H1 (cell line): ENCODE measurements at regions not wholly inside any gene's neighbourhood (a gene's known extent, or its start where the extent isn't known, plus 50 kb on each side); places are given as distances from the start of the nearest gene placed in this dataset.

ENCODE experiments used
- CTCF ChIA-PET: fragments of 300-600 bp; sonication (Branson Sonifier 250); formaldehyde crosslinking; loops from one replicate; lab custom pipeline; 2021; ENCODE audit not compliant: partially characterized antibody; lab: Charles Lee
- POLR2A ChIA-PET: fragments of 300-600 bp; sonication (Branson Sonifier 250); formaldehyde crosslinking; loops from one replicate; lab custom pipeline; 2021; ENCODE audit warnings: inconsistent platforms; ENCODE audit not compliant: partially characterized antibody; lab: Charles Lee
- DNase-seq, 2 experiments: peaks; one replicate each; pipeline versions ENCODE4 v3.0.0 to v3.0.0-alpha.2; 2010 to 2022; ENCODE audit warnings: low spot score in 2 of 2, low read depth in 1 of 2, mixed read lengths in 1 of 2
- FAIRE-seq: peaks from 2 replicates; lab custom pipeline; 2011; peaks lifted over from hg19 to GRCh38; lab: Jason Lieb, UNC
- H2AFZ ChIP-seq: 2 replicates; pipeline ENCODE4 v1.8.1; 2012; ENCODE audit warnings: low read length, inconsistent platforms
- H2AK5ac ChIP-seq: 2 replicates; pipeline ENCODE4 v1.6.1; 2013; ENCODE audit warnings: low read depth, low read length
- H2BK120ac ChIP-seq: replicated peaks from 2 replicates; pipeline ENCODE3; 2013; ENCODE audit warnings: low read depth, low read length, inconsistent platforms
- H2BK12ac ChIP-seq: 2 replicates; pipeline ENCODE4 v1.6.1; 2013; ENCODE audit warnings: low read depth, low read length
- H2BK15ac ChIP-seq: 2 replicates; pipeline ENCODE4 v1.6.1; 2013; ENCODE audit warnings: low read length
- H2BK20ac ChIP-seq: 2 replicates; pipeline ENCODE4 v1.6.1; 2013; ENCODE audit warnings: low read length
- H2BK5ac ChIP-seq: 2 replicates; pipeline ENCODE4 v1.6.1; 2013; ENCODE audit warnings: low read depth, low read length
- H3K14ac ChIP-seq: 2 replicates; pipeline ENCODE4 v1.6.1; 2013; ENCODE audit warnings: inconsistent platforms; ENCODE audit not compliant: insufficient read length
- H3K18ac ChIP-seq: 2 replicates; pipeline ENCODE4 v1.6.1; 2013; ENCODE audit warnings: low read length; ENCODE audit errors: extremely low read depth
- H3K23ac ChIP-seq: 2 replicates; pipeline ENCODE4 v1.6.1; 2013; ENCODE audit warnings: inconsistent platforms; ENCODE audit not compliant: insufficient read length
- H3K23me2 ChIP-seq: 2 replicates; pipeline ENCODE4 v1.6.1; 2013; ENCODE audit warnings: low read depth, low read length
- H3K27ac ChIP-seq: 2 replicates; pipeline ENCODE4 v1.6.1; 2011; ENCODE audit warnings: low read depth, low read length, inconsistent platforms
- H3K27me3 ChIP-seq, 4 experiments: replicated peaks in 1 of 4; 1 replicate in 1 of 4; 2 replicates in 3 of 4; pipeline versions ENCODE4 v1.6.1 to v1.8.1; 2011 to 2013; ENCODE audit warnings: low read length in 3 of 4, mild to moderate bottlenecking in 3 of 4, inconsistent platforms in 2 of 4, mixed read lengths in 2 of 4, moderate library complexity in 1 of 4; ENCODE audit not compliant: control insufficient read depth in 3 of 4, insufficient read depth in 3 of 4; ENCODE audit errors: extremely low read depth in 1 of 4
- H3K36me3 ChIP-seq, 4 experiments: 2 replicates each; pipeline versions ENCODE4 v1.6.1 to v1.8.1; 2011 to 2013; ENCODE audit warnings: mild to moderate bottlenecking in 4 of 4, low read length in 3 of 4, moderate library complexity in 2 of 4, control low read depth in 1 of 4, inconsistent platforms in 1 of 4; ENCODE audit not compliant: insufficient read depth in 4 of 4, control insufficient read depth in 2 of 4
- H3K4ac ChIP-seq: replicated peaks from 2 replicates; pipeline ENCODE3; 2013; ENCODE audit warnings: low read length, low read depth, mixed read lengths, inconsistent platforms; ENCODE audit not compliant: insufficient read length
- H3K4me1 ChIP-seq, 4 experiments: replicated peaks in 1 of 4; 1 replicate in 1 of 4; 2 replicates in 3 of 4; pipeline versions ENCODE4 v1.6.1 to v1.8.1; 2011 to 2013; ENCODE audit warnings: low read length in 3 of 4, inconsistent platforms in 2 of 4, mixed read lengths in 1 of 4; ENCODE audit not compliant: insufficient read depth in 4 of 4, control insufficient read depth in 3 of 4
- H3K4me2 ChIP-seq, 2 experiments: 2 replicates each; pipeline versions ENCODE4 v1.6.1 to v1.8.1; 2011 to 2013; ENCODE audit warnings: low read depth in 2 of 2, low read length in 2 of 2, control low read depth in 1 of 2, inconsistent platforms in 1 of 2, mild to moderate bottlenecking in 1 of 2; ENCODE audit not compliant: insufficient read depth in 1 of 2
- H3K4me3 ChIP-seq, 4 experiments: fragments of 200-600, 300-600 bp in 1 of 4; sonication (generic), shearing (Covaris generic), sonication (Bioruptor Twin) in 1 of 4; 2 replicates each; pipeline versions ENCODE4 v1.5.1 to v1.8.1; 2011 to 2016; ENCODE audit warnings: low read length in 4 of 4, low read depth in 3 of 4, control low read depth in 2 of 4, inconsistent platforms in 2 of 4, mild to moderate bottlenecking in 2 of 4, mixed read lengths in 1 of 4, moderate library complexity in 1 of 4; ENCODE audit not compliant: insufficient read depth in 2 of 4; ENCODE audit errors: extremely low read depth in 1 of 4
- H3K56ac ChIP-seq: replicated peaks from 2 replicates; pipeline ENCODE3; 2013; ENCODE audit warnings: low read depth, mild to moderate bottlenecking, mixed read lengths, low read length, inconsistent platforms; ENCODE audit not compliant: insufficient read length
- H3K79me1 ChIP-seq: 2 replicates; pipeline ENCODE4 v1.6.1; 2013; ENCODE audit warnings: low read depth, low read length, control low read depth
- H3K79me2 ChIP-seq, 2 experiments: 2 replicates each; pipeline versions ENCODE4 v1.6.1 to v1.8.1; 2012 to 2013; ENCODE audit warnings: low read length in 2 of 2, mild to moderate bottlenecking in 2 of 2, inconsistent platforms in 1 of 2; ENCODE audit not compliant: insufficient read depth in 2 of 2, control insufficient read depth in 1 of 2
- H3K9ac ChIP-seq, 4 experiments: replicated peaks in 1 of 4; 1 replicate in 1 of 4; 2 replicates in 3 of 4; pipeline versions ENCODE4 v1.6.1 to v1.8.1; 2011 to 2013; ENCODE audit warnings: low read depth in 3 of 4, low read length in 3 of 4, control low read depth in 2 of 4, mild to moderate bottlenecking in 2 of 4, moderate library complexity in 2 of 4, inconsistent platforms in 1 of 4; ENCODE audit errors: extremely low read depth in 1 of 4
- H3K9me3 ChIP-seq, 2 experiments: 2 replicates each; pipeline versions ENCODE4 v1.6.1 to v1.8.1; 2012 to 2013; ENCODE audit warnings: mild to moderate bottlenecking in 2 of 2, moderate library complexity in 2 of 2, control low read depth in 1 of 2, inconsistent platforms in 1 of 2, low read depth in 1 of 2, low read length in 1 of 2, mixed read lengths in 1 of 2; ENCODE audit not compliant: insufficient read depth in 2 of 2
- H4K20me1 ChIP-seq, 2 experiments: replicated peaks in 1 of 2; 2 replicates each; pipeline versions ENCODE3 to v1.8.1; 2011 to 2013; ENCODE audit warnings: inconsistent platforms in 2 of 2, low read length in 2 of 2, mild to moderate bottlenecking in 1 of 2; ENCODE audit not compliant: insufficient read depth in 2 of 2, control insufficient read depth in 1 of 2
- H4K5ac ChIP-seq: 2 replicates; pipeline ENCODE4 v1.6.1; 2013; ENCODE audit warnings: low read length, low read depth, mixed read lengths, inconsistent platforms; ENCODE audit not compliant: insufficient read length
- H4K8ac ChIP-seq: 2 replicates; pipeline ENCODE4 v1.8.0; 2013; ENCODE audit warnings: mild to moderate bottlenecking, moderate library complexity, low read length, inconsistent platforms; ENCODE audit not compliant: insufficient read depth; ENCODE audit errors: extremely low read depth
- H4K91ac ChIP-seq: replicated peaks from 2 replicates; pipeline ENCODE3; 2013; ENCODE audit warnings: low read length, mixed read lengths, inconsistent platforms; ENCODE audit not compliant: insufficient read length
- ATF3 ChIP-seq: IDR thresholded peaks from 2 replicates; pipeline ENCODE4 v1.6.1; 2011; ENCODE audit warnings: low read depth, mild to moderate bottlenecking, low read length; ENCODE audit not compliant: insufficient read depth
- BRCA1 ChIP-seq: IDR thresholded peaks from 2 replicates; pipeline ENCODE4 v1.6.1; 2012; ENCODE audit warnings: low read depth, low read length, improper control_type of control experiment
- CBX8 ChIP-seq: fragments of 300-800, 300-1000 bp; sonication (generic); IDR thresholded peaks from 2 replicates; pipeline ENCODE4 v1.7.1; 2016; ENCODE audit warnings: low read depth, low read length, borderline replicate concordance
- CTBP2 ChIP-seq: IDR thresholded peaks from 2 replicates; pipeline ENCODE4 v1.7.0; 2011; ENCODE audit warnings: borderline replicate concordance, mild to moderate bottlenecking, moderate library complexity, mixed read lengths, low read length; ENCODE audit not compliant: insufficient read depth, insufficient read length
- GTF2F1 ChIP-seq: IDR thresholded peaks from 2 replicates; pipeline ENCODE4 v1.6.1; 2012; ENCODE audit warnings: low read depth, low read length, improper control_type of control experiment, borderline replicate concordance
- KDM4A ChIP-seq: IDR thresholded peaks from one replicate; pipeline ENCODE4 v1.7.1; 2012; ENCODE audit warnings: low read depth, mild to moderate bottlenecking, moderate library complexity, low read length, inconsistent platforms; ENCODE audit not compliant: severe bottlenecking
- MAFK ChIP-seq: IDR thresholded peaks from 2 replicates; pipeline ENCODE4 v1.6.1; 2012; ENCODE audit warnings: low read depth, mild to moderate bottlenecking, improper control_type of control experiment, low read length
- NRF1 ChIP-seq: IDR thresholded peaks from 2 replicates; pipeline ENCODE4 v1.6.1; 2011; ENCODE audit warnings: mild to moderate bottlenecking, low read depth, low read length, improper control_type of control experiment
- RXRA ChIP-seq: IDR thresholded peaks from 2 replicates; pipeline ENCODE4 v1.6.1; 2011; ENCODE audit warnings: low read depth, mild to moderate bottlenecking, low read length, moderate library complexity; ENCODE audit not compliant: insufficient read depth
- SP2 ChIP-seq: IDR thresholded peaks from 2 replicates; pipeline ENCODE4 v1.6.1; 2012; ENCODE audit warnings: mild to moderate bottlenecking, low read length, inconsistent platforms
- TAF1 ChIP-seq: IDR thresholded peaks from 2 replicates; pipeline ENCODE4 v1.6.1; 2011; ENCODE audit warnings: mild to moderate bottlenecking, low read depth, low read length
- TEAD4 ChIP-seq: IDR thresholded peaks from 2 replicates; pipeline ENCODE4 v1.6.1; 2012; ENCODE audit warnings: low read depth, low read length, inconsistent platforms, mixed read lengths
- WGBS, 2 experiments: shearing (Covaris generic) in 1 of 2; methylation state at CpG; one replicate each; pipeline versions ENCODE4 v1.1.6 to v1.1.7; 2013 to 2015; ENCODE audit warnings: low lambda C conversion rate in 2 of 2, mixed read lengths in 2 of 2, inconsistent platforms in 1 of 2, low coverage in 1 of 2, missing lambda C conversion rate in 1 of 2; ENCODE audit not compliant: insufficient replicate concordance in 2 of 2, insufficient coverage in 1 of 2, insufficient read length in 1 of 2; ENCODE audit errors: extremely low coverage in 1 of 2, missing lambda C conversion rate in 1 of 2; 5-methylcytosine and 5-hydroxymethylcytosine counted together

- Histone ChIP-seq H3K27me3 (no peaks in the 10 kb centered on the region), H3K9me3 (peaks cover 11 to 14% of the 10 kb centered on the region in 2 experiments), H4K8ac (no peak overlapping the region), H4K91ac (no peak overlapping the region), H2BK20ac (no peak overlapping the region), H4K5ac (no peak overlapping the region), H2BK15ac (no peak overlapping the region), H3K4me2 (no peak overlapping the region), H3K23me2 (no peaks in the 10 kb centered on the region), H2AFZ (no peak overlapping the region), H3K79me1 (no peaks in the 10 kb centered on the region), H3K36me3 (no peaks in the 10 kb centered on the region; a peak in 2 of 8 replicates), H3K56ac (no peak overlapping the region), H4K20me1 (no peaks in the 10 kb centered on the region), H3K4me3 (no peak overlapping the region), H3K79me2 (no peaks in the 10 kb centered on the region), H3K18ac (no peak overlapping the region), H3K14ac (no peak overlapping the region), H2BK12ac (no peak overlapping the region), H3K23ac (no peak overlapping the region), H3K27ac (no peak overlapping the region), H3K4ac (no peak overlapping the region), H2AK5ac (no peak overlapping the region), H3K4me1 (no peaks in the 10 kb centered on the region), H2BK120ac (no peak overlapping the region), H2BK5ac (no peak overlapping the region), H3K9ac (no peak overlapping the region)
- WGBS, 2 experiments, result 97% methylated on average over 5 of the region's 5 CpGs; no CpG with 5 or more reads in 1 of the 2 experiments
- CTCF ChIA-PET, result no interaction called here
- no peak for DNase-seq
- POLR2A ChIA-PET, result no interaction called here
- no peak for FAIRE-seq
- no peak for TF ChIP-seq BRCA1
- TF ChIP-seq KDM4A, result no peak
- no peak for TF ChIP-seq TAF1
- no peak for TF ChIP-seq MAFK
- no peak for TF ChIP-seq TEAD4
- no peak for TF ChIP-seq RXRA
- TF ChIP-seq GTF2F1, result no peak
- TF ChIP-seq NRF1, result no peak
- TF ChIP-seq ATF3, result no peak
- no peak for TF ChIP-seq CBX8
- TF ChIP-seq CTBP2, result no peak
- no peak for TF ChIP-seq SP2
These were observed 573.6 kb upstream of the GRM7 start for GRCh38 chr3:6287088-6287875.
